Esophagus muscularis mucosa (tissue), 4 donors: ENCODE measurements at regions not wholly inside any gene's neighbourhood (a gene's known extent, or its start where the extent isn't known, plus 50 kb on each side); places are given as distances from the start of the nearest gene placed in this dataset.
"Not testable (repeated sequence)": the region's sequence is repeated elsewhere in the genome, so short reads cannot be mapped to it uniquely, and the experiment has no call there.

Experiments used
- DNase-seq: peaks from one replicate; pipeline ENCODE4 v3.0.0-alpha.2; 2017; ENCODE audit errors: extremely low spot score
- H3K27ac ChIP-seq, 4 donors: fragments of 200-600 bp; sonication (generic); replicated peaks in 1 of 4; 1 replicate in 3 of 4; 2 replicates in 1 of 4; pipeline ENCODE4 v1.5.1; 2016 to 2019; ENCODE audit warnings: mild to moderate bottlenecking in 1 of 4
- H3K27me3 ChIP-seq, 4 donors: fragments of 200-600 bp; sonication (generic); one replicate each; pipeline versions ENCODE4 v1.5.1 to v1.6.0; 2016 to 2019
- H3K36me3 ChIP-seq, 4 donors: fragments of 200-600 bp; sonication (generic); one replicate each; pipeline ENCODE4 v1.5.1; 2016 to 2019
- H3K4me1 ChIP-seq, 4 donors: fragments of 200-600 bp; sonication (generic); one replicate each; pipeline ENCODE4 v1.5.1; 2016 to 2019
- H3K4me3 ChIP-seq, 4 donors: fragments of 200-600 bp; sonication (generic); 1 replicate in 2 of 4; 2 replicates in 2 of 4; pipeline ENCODE4 v1.5.1; 2016 to 2019; ENCODE audit warnings: mild to moderate bottlenecking in 4 of 4, moderate library complexity in 1 of 4
- H3K9me3 ChIP-seq, 4 donors: fragments of 200-600 bp; sonication (generic); 1 replicate in 3 of 4; 2 replicates in 1 of 4; pipeline ENCODE4 v1.5.1; 2016 to 2019
- CTCF ChIP-seq, 3 experiments: fragments of 200-600 bp in 2 of 3; fragments of 450-650 bp in 1 of 3; sonication (generic) in 2 of 3; IDR thresholded peaks; one replicate each; pipeline ENCODE4 v1.5.1; 2017 to 2019; ENCODE audit warnings: antibody characterized with exemption in 3 of 3, mild to moderate bottlenecking in 2 of 3, moderate library complexity in 1 of 3
- EP300 ChIP-seq: sonication (generic); formaldehyde crosslinking; IDR thresholded peaks from one replicate; pipeline ENCODE4 v1.6.1; 2017; ENCODE audit warnings: antibody characterized with exemption
- POLR2A ChIP-seq: fragments of 450-650 bp; IDR thresholded peaks from one replicate; pipeline ENCODE4 v1.6.1; 2017; ENCODE audit warnings: antibody characterized with exemption, moderate library complexity, mild to moderate bottlenecking, low read depth
- POLR2AphosphoS5 ChIP-seq, 2 donors: sonication (generic); formaldehyde crosslinking; IDR thresholded peaks; one replicate each; pipeline ENCODE4 v1.6.1; 2017; ENCODE audit warnings: antibody characterized with exemption in 2 of 2
- WGBS: methylation state at CpG from one replicate; pipeline ENCODE4 v1.1.5; 2018; 5-methylcytosine and 5-hydroxymethylcytosine counted together
- intact Hi-C: fragments of 100-400 bp; cut with DNase I; formaldehyde crosslinking; loops from one replicate; pipeline ENCODE4 v1.15.1; 2023

- Histone ChIP-seq H3K27ac (no peak overlapping the region), H3K27me3 (no peaks in the 10 kb centered on the region), H3K36me3 (no peaks in the 10 kb centered on the region), H3K4me1 (no peaks in the 10 kb centered on the region), H3K9me3 (no peaks in the 10 kb centered on the region), H3K4me3 (no peak overlapping the region)
- WGBS = 86% methylated on average over 9 of the region's 10 CpGs
- DNase-seq = no peak
- intact Hi-C loops = no loop called here
- TF ChIP-seq POLR2A = no peak
- no peak for TF ChIP-seq EP300
- no peak for TF ChIP-seq CTCF (IDR thresholded peaks at IDR 0.05)
- no peak for TF ChIP-seq POLR2AphosphoS5 (IDR thresholded peaks at IDR 0.05)
Observed at GRCh38 chr2:129823044-129823443, 156.4 kb upstream of the RAB6C start.

- no peak for TF ChIP-seq POLR2AphosphoS5 (IDR thresholded peaks at IDR 0.05)
- no peak for TF ChIP-seq EP300
- TF ChIP-seq CTCF (IDR thresholded peaks at IDR 0.05) = no peak
- TF ChIP-seq POLR2A = no peak
Observed at GRCh38 chr2:129827311-129828090, 152.0 kb upstream of the RAB6C start.

GRCh38 chr2:129828792-129829191, 150.7 kb upstream of the RAB6C start:
- no peak for TF ChIP-seq POLR2AphosphoS5 (IDR thresholded peaks at IDR 0.05)
- no peak for TF ChIP-seq CTCF (IDR thresholded peaks at IDR 0.05)
- no peak for TF ChIP-seq EP300
- Histone ChIP-seq H3K9me3 (peaks cover 0 to 12% (median 9%) of the 10 kb centered on the region in 4 donors), H3K27me3 (no peaks in the 10 kb centered on the region), H3K36me3 (no peaks in the 10 kb centered on the region), H3K27ac (no peak overlapping the region), H3K4me3 (no peak overlapping the region), H3K4me1 (no peaks in the 10 kb centered on the region)
- no peak for DNase-seq
- intact Hi-C loops = no loop called here
- 85% methylated on average over 5 of the region's 7 CpGs for WGBS

More at GRCh38 chr2:129827311-129828090, 152.0 kb upstream of the RAB6C start:
- H3K4me1 ChIP-seq = no peaks in the 10 kb centered on the region
- H3K4me3 ChIP-seq = no peak overlapping the region
- no peaks in the 10 kb centered on the region for H3K27me3 ChIP-seq
- intact Hi-C loops = no loop called here
- DNase-seq = no peak
- H3K27ac ChIP-seq = no peak overlapping the region
- peaks cover 0 to 12% (median 9%) of the 10 kb centered on the region in 4 donors for H3K9me3 ChIP-seq
- no peaks in the 10 kb centered on the region for H3K36me3 ChIP-seq
- WGBS = 84% methylated on average over 15 of the region's 27 CpGs

- intact Hi-C loops = no loop called here
- no peak overlapping the region for H3K27ac ChIP-seq
- no peak for DNase-seq
- TF ChIP-seq EP300 = no peak
- no peak for TF ChIP-seq CTCF (IDR thresholded peaks at IDR 0.05)
- no peak for TF ChIP-seq POLR2A
- TF ChIP-seq POLR2AphosphoS5 (IDR thresholded peaks at IDR 0.05) = no peak
- no peak overlapping the region for H3K4me3 ChIP-seq
- H3K36me3 ChIP-seq = no peaks in the 10 kb centered on the region
- H3K9me3 ChIP-seq = peaks cover 0 to 12% (median 9%) of the 10 kb centered on the region in 4 donors
- no peaks in the 10 kb centered on the region for H3K4me1 ChIP-seq
- H3K27me3 ChIP-seq = no peaks in the 10 kb centered on the region
- 97% methylated on average over 3 of the region's 3 CpGs for WGBS
Observed at GRCh38 chr2:129829588-129829987, 149.9 kb upstream of the RAB6C start.

GRCh38 chr2:129831018-129831417, 148.4 kb upstream of the RAB6C start:
- WGBS = 89% methylated on average over 2 of the region's 2 CpGs
- TF ChIP-seq CTCF (IDR thresholded peaks at IDR 0.05) = no peak
- TF ChIP-seq EP300 = no peak
- intact Hi-C loops = no loop called here
- no peaks in the 10 kb centered on the region for H3K27me3 ChIP-seq
- H3K36me3 ChIP-seq = no peaks in the 10 kb centered on the region
- no peaks in the 10 kb centered on the region for H3K4me1 ChIP-seq
- H3K9me3 ChIP-seq = peaks cover 0 to 12% (median 9%) of the 10 kb centered on the region in 4 donors
- no peak overlapping the region for H3K4me3 ChIP-seq
- H3K27ac ChIP-seq = no peak overlapping the region
- no peak for DNase-seq

- H3K9me3 ChIP-seq = peaks cover 0 to 12% (median 9%) of the 10 kb centered on the region in 4 donors
- H3K36me3 ChIP-seq, H3K27ac ChIP-seq, DNase-seq, H3K4me3 ChIP-seq, intact Hi-C loops, H3K4me1 ChIP-seq, H3K27me3 ChIP-seq: not testable (repeated sequence)
- 97% methylated on average over 12 of the region's 20 CpGs for WGBS
Observed at GRCh38 chr2:129833465-129833864, 146.0 kb upstream of the RAB6C start.
